Hepatocyte (in vitro differentiated cells): ENCODE measurements at regions not wholly inside any gene's neighbourhood (a gene's known extent, or its start where the extent isn't known, plus 50 kb on each side); places are given as distances from the start of the nearest gene placed in this dataset.

ENCODE experiments used
- DNase-seq: peaks from one replicate; pipeline ENCODE4 v3.0.0-alpha.2; 2016; ENCODE audit warnings: low spot score
- H2AFZ ChIP-seq: fragments of 200-600 bp; sonication (generic); 2 replicates; pipeline ENCODE4 v1.6.0; 2016; ENCODE audit warnings: antibody characterized with exemption, mild to moderate bottlenecking
- H3K27ac ChIP-seq: fragments of 200-600 bp; sonication (generic); 2 replicates; pipeline ENCODE4 v1.5.1; 2016; ENCODE audit warnings: mild to moderate bottlenecking
- H3K27me3 ChIP-seq: fragments of 200-600 bp; sonication (generic); 2 replicates; pipeline ENCODE4 v1.6.1; 2016
- H3K36me3 ChIP-seq: fragments of 200-600 bp; sonication (generic); replicated peaks from 2 replicates; pipeline ENCODE4 v1.5.1; 2016; ENCODE audit warnings: low read depth; ENCODE audit not compliant: insufficient read depth
- H3K4me1 ChIP-seq: fragments of 200-600 bp; sonication (generic); 2 replicates; pipeline ENCODE4 v1.5.1; 2016; ENCODE audit warnings: mild to moderate bottlenecking, moderate library complexity; ENCODE audit not compliant: insufficient read depth
- H3K4me2 ChIP-seq: fragments of 200-600 bp; sonication (generic); 2 replicates; pipeline ENCODE4 v1.6.0; 2016
- H3K4me3 ChIP-seq: fragments of 200-600 bp; sonication (generic); 2 replicates; pipeline ENCODE4 v1.5.1; 2016; ENCODE audit warnings: mild to moderate bottlenecking
- H3K79me2 ChIP-seq: fragments of 200-600 bp; sonication (generic); 2 replicates; pipeline ENCODE4 v1.6.0; 2017; ENCODE audit warnings: mild to moderate bottlenecking
- H3K9me2 ChIP-seq: fragments of 200-600 bp; sonication (generic); replicated peaks from 2 replicates; pipeline ENCODE4 v1.6.0; 2017; ENCODE audit warnings: mild to moderate bottlenecking; ENCODE audit not compliant: insufficient read depth
- H3K9me3 ChIP-seq: fragments of 200-600 bp; sonication (generic); 2 replicates; pipeline ENCODE4 v1.5.1; 2016; ENCODE audit warnings: low read depth, mild to moderate bottlenecking
- H4K20me1 ChIP-seq: fragments of 200-600 bp; sonication (generic); 2 replicates; pipeline ENCODE4 v1.6.0; 2016; ENCODE audit warnings: mild to moderate bottlenecking; ENCODE audit not compliant: insufficient read depth, poor library complexity, severe bottlenecking
- EZH2 ChIP-seq: fragments of 200-600 bp; sonication (generic); IDR thresholded peaks from 2 replicates; pipeline ENCODE4 v1.6.1; 2016; ENCODE audit warnings: antibody characterized with exemption, mild to moderate bottlenecking, borderline replicate concordance
- EZH2phosphoT487 ChIP-seq: fragments of 200-600 bp; sonication (generic); IDR thresholded peaks from one replicate; pipeline ENCODE4 v1.6.1; 2018; ENCODE audit warnings: antibody characterized with exemption, mild to moderate bottlenecking, low read depth, moderate library complexity; ENCODE audit not compliant: unreplicated experiment, severe bottlenecking
- WGBS: methylation state at CpG from one replicate; pipeline ENCODE4 v1.1.6; 2016; ENCODE audit warnings: low lambda C conversion rate; ENCODE audit errors: missing lambda C conversion rate; 5-methylcytosine and 5-hydroxymethylcytosine counted together
- TF ChIP-seq, protein P1 (sequence below): fragments of 200-600 bp; sonication (generic); IDR thresholded peaks from 2 replicates; pipeline ENCODE4 v1.5.1; 2016; ENCODE audit warnings: antibody characterized with exemption, mild to moderate bottlenecking; ENCODE audit not compliant: poor library complexity

DNA sequence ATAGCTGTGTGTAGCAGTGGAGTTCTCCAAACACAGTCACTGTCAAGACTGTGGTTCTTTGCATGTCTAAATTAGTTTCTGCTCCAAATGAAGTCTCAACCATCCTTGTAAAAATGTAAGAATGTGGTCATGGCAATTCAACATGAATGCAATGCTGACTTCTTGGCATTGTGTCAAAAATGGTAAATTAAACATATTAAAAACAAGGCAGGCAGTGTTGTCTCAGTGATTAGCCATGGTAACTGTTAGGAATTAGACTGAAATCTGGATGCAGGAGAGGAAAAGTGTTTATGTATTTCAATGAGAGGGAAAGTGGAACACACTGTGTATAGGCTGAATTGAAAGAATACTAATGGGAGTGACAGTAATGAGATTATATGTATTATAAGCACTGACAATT, 597.2 kb downstream of the EDEM1 start:
- no peaks in the 10 kb centered on the region for H3K9me3 ChIP-seq
- H3K27ac ChIP-seq = no peak overlapping the region
- no peak overlapping the region for H2AFZ ChIP-seq
- no peaks in the 10 kb centered on the region for H3K36me3 ChIP-seq
- no peaks in the 10 kb centered on the region for H4K20me1 ChIP-seq
- TF ChIP-seq EZH2phosphoT487 = no peak
- TF ChIP-seq, protein P1, sequence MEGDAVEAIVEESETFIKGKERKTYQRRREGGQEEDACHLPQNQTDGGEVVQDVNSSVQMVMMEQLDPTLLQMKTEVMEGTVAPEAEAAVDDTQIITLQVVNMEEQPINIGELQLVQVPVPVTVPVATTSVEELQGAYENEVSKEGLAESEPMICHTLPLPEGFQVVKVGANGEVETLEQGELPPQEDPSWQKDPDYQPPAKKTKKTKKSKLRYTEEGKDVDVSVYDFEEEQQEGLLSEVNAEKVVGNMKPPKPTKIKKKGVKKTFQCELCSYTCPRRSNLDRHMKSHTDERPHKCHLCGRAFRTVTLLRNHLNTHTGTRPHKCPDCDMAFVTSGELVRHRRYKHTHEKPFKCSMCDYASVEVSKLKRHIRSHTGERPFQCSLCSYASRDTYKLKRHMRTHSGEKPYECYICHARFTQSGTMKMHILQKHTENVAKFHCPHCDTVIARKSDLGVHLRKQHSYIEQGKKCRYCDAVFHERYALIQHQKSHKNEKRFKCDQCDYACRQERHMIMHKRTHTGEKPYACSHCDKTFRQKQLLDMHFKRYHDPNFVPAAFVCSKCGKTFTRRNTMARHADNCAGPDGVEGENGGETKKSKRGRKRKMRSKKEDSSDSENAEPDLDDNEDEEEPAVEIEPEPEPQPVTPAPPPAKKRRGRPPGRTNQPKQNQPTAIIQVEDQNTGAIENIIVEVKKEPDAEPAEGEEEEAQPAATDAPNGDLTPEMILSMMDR = no peak
- TF ChIP-seq EZH2 = no peak
- no peak overlapping the region for H3K4me3 ChIP-seq
- H3K4me2 ChIP-seq = no peak overlapping the region
- H3K27me3 ChIP-seq = no peaks in the 10 kb centered on the region
- no peaks in the 10 kb centered on the region for H3K4me1 ChIP-seq
- no peaks in the 10 kb centered on the region for H3K79me2 ChIP-seq
- no peak for DNase-seq
- no peaks in the 10 kb centered on the region for H3K9me2 ChIP-seq

DNA sequence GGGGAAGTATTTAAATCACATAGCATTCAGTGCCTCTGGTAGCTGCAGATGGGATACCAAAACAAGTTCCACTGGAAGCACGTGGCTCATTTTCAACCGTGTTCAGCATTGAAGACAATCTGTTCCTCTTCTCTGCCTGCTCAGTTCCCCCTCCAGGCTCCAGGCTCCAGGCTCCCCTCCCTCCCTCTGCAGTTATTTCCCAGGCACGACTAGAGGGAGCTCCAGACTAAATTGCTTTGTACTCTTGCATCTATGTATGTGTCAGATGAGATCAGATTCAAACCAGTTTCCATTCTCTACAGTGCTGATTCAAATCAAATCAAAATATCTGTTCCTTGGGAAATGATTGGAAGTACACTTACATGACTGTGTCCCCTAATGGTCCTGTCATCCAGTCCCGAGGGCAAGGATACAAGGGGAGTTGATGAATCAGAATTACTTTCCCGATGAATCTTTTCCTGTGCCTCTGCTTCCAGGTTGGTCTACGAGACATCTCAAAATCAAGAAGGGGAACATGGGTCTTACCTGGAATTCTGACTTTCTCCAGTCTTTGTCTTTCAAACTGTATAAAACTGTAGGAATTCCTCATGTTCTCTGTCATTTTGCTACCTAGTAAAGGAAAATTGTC, 600.5 kb downstream of the EDEM1 start:
- H3K4me2 ChIP-seq = no peak overlapping the region
- H3K27ac ChIP-seq = no peak overlapping the region
- H2AFZ ChIP-seq = no peak overlapping the region
- TF ChIP-seq, protein P1 = peak; percentile 63
- TF ChIP-seq EZH2 (no peak), EZH2phosphoT487 (no peak)
- no peaks in the 10 kb centered on the region for H3K36me3 ChIP-seq
- no peaks in the 10 kb centered on the region for H3K27me3 ChIP-seq
- 46% methylated on average over 6 of the region's 6 CpGs for WGBS
- H3K9me3 ChIP-seq = no peaks in the 10 kb centered on the region
- H3K79me2 ChIP-seq = no peaks in the 10 kb centered on the region
- no peaks in the 10 kb centered on the region for H3K9me2 ChIP-seq
- peak; percentile 68 for DNase-seq
- no peaks in the 10 kb centered on the region for H3K4me1 ChIP-seq
- no peak overlapping the region for H3K4me3 ChIP-seq
- H4K20me1 ChIP-seq = no peaks in the 10 kb centered on the region

GRCh38 chr3:5788496-5788895, 601.0 kb downstream of the EDEM1 start:
- WGBS = 65% methylated on average over 5 of the region's 5 CpGs
- TF ChIP-seq, protein P1 = peak; percentile 39
- TF ChIP-seq EZH2phosphoT487 (no peak), EZH2 (no peak)

DNA sequence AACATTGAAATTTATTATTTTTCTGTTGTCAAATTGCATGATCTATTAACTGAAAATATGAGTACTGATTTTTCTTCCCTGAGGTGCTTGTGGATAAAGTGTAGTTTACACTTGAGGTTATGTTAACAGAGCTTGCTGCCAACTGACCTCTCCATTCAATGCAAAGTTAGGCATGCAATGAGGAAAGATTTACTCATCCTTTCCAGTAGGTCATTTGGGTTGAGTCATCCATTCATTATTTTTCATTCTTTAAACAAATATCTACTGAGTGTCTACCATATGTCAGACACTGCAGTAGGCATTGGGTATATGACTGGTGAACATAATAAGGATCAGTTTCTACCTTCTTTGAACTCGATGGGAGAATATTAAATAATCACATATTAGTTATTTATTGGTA, 604.1 kb downstream of the EDEM1 start:
- no peaks in the 10 kb centered on the region for H3K9me2 ChIP-seq
- DNase-seq = no peak
- no peaks in the 10 kb centered on the region for H3K9me3 ChIP-seq
- no peaks in the 10 kb centered on the region for H3K79me2 ChIP-seq
- H2AFZ ChIP-seq = no peak overlapping the region
- H4K20me1 ChIP-seq = no peaks in the 10 kb centered on the region
- H3K4me2 ChIP-seq = no peak overlapping the region
- TF ChIP-seq EZH2 (no peak), EZH2phosphoT487 (no peak)
- TF ChIP-seq, protein P1 = no peak
- H3K36me3 ChIP-seq = no peaks in the 10 kb centered on the region
- no peak overlapping the region for H3K4me3 ChIP-seq
- 92% methylated on average over 1 of the region's 1 CpG for WGBS
- H3K4me1 ChIP-seq = no peaks in the 10 kb centered on the region
- H3K27ac ChIP-seq = no peak overlapping the region
- H3K27me3 ChIP-seq = no peaks in the 10 kb centered on the region

More at GRCh38 chr3:5788496-5788895, 601.0 kb downstream of the EDEM1 start:
- Histone ChIP-seq H3K36me3 (no peaks in the 10 kb centered on the region), H3K79me2 (no peaks in the 10 kb centered on the region), H3K27ac (no peak overlapping the region), H3K4me1 (no peaks in the 10 kb centered on the region), H3K4me2 (no peak overlapping the region), H4K20me1 (no peaks in the 10 kb centered on the region), H3K4me3 (no peak overlapping the region), H3K27me3 (no peaks in the 10 kb centered on the region), H2AFZ (no peak overlapping the region), H3K9me2 (no peaks in the 10 kb centered on the region), H3K9me3 (no peaks in the 10 kb centered on the region)
- no peak for DNase-seq
